ENCODE measurements at regions not wholly inside any gene's neighbourhood (a gene's known extent, or its start where the extent isn't known, plus 50 kb on each side); places are given as distances from the start of the nearest gene placed in this dataset.

DNA sequence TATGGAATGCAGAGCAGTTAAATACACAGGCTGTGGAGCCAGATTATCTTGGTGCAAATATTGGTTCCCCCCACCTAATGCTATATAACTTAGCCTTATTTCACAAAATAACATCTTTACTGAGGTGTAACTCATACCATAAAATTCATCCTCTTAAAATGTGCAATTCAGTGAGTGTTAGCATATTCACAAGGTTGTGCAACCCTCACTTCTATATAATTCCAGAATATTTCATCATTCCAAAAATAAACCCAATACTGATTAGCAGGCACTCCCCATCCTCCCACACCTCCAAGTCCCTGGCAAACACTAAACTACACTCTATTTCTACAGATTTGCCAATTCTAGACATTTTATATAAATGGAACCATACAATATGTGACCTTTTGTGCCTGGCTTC is 116.3 kb upstream of the CNTN1 start:
- no peak for DNase-seq
- H3K4me1 Mint-ChIP-seq: no peaks in the 10 kb centered on the region

DNA sequence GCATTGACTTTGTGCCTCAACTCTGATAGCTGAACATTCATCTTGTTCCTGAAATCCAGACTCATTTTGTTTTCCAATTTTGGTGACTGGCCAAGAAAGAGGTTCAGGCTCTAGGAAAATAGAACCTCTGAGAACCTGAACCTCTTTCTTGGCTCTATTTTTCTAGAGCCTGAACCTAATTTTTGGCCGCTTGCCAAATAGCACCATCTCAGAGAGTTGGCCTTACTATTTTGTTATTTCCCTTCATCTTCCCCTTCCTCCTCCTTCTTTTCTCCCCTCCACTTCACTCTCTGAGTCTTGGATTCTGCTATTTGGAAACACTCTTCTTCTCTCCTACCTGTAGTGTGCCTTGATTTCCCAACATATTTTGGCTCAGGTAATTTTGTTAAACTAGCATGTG is 114.4 kb upstream of the CNTN1 start:
- H3K4me3 Mint-ChIP-seq: no peak overlapping the region
- H3K27me3 Mint-ChIP-seq: no peaks in the 10 kb centered on the region
- no peak for DNase-seq
- H3K36me3 Mint-ChIP-seq: no peaks in the 10 kb centered on the region
- H3K9me3 Mint-ChIP-seq: peaks cover 8% of the 10 kb centered on the region
- H3K4me1 Mint-ChIP-seq: no peaks in the 10 kb centered on the region
- H3K27ac Mint-ChIP-seq: no peak overlapping the region

More for the DNA sequence above, 116.3 kb upstream of the CNTN1 start:
- no peak overlapping the region for H3K4me3 Mint-ChIP-seq
- H3K36me3 Mint-ChIP-seq: no peaks in the 10 kb centered on the region
- H3K27ac Mint-ChIP-seq: no peak overlapping the region
- peaks cover 3% of the 10 kb centered on the region for H3K9me3 Mint-ChIP-seq
- H3K27me3 Mint-ChIP-seq: no peaks in the 10 kb centered on the region

DNA sequence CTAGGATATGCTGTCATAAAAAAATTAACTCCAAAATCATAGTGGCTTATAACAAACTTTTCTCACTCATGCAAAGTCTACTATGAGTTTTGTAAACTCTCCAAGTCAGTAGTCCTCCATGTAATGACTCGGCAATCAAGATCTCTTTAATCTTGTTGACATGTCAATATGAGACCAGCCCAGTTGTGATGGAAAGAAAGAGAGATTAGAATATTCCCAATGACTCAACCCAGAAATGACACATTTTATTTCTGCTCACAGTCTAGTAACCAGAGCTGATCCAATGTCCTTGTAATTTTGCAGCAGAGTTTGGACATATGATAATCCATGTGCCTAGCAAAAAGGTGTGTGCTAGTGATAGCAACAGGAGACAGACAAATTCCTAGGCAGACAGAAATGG is 112.6 kb upstream of the CNTN1 start:
- no peak for DNase-seq
- H3K9me3 Mint-ChIP-seq: peaks cover 8% of the 10 kb centered on the region
- H3K36me3 Mint-ChIP-seq: no peaks in the 10 kb centered on the region
- no peak overlapping the region for H3K4me3 Mint-ChIP-seq
- no peaks in the 10 kb centered on the region for H3K4me1 Mint-ChIP-seq
- no peak overlapping the region for H3K27ac Mint-ChIP-seq
- no peaks in the 10 kb centered on the region for H3K27me3 Mint-ChIP-seq

DNA sequence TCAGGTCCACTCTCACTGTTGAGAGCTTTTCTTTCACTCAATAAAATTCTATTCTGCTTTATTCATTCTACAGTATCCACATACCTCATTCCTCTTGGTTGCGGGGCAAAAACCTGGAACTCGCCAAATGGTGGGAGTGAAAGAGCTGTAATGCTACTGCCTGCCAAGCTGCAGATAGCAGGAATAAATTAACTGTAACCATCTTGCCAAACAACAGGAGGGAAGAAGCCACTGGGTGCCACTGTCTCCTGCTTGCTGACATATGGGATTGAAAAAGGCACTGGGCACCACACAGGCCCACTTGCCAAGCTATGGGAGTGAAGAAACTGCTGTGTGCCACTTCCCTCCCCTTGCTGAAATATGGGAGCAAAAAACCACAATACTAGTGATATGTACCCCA is 111.9 kb upstream of the CNTN1 start:
- H3K4me3 Mint-ChIP-seq: no peak overlapping the region
- H3K27ac Mint-ChIP-seq: no peak overlapping the region
- H3K9me3 Mint-ChIP-seq: peaks cover 8% of the 10 kb centered on the region
- H3K27me3 Mint-ChIP-seq: no peaks in the 10 kb centered on the region
- no peaks in the 10 kb centered on the region for H3K4me1 Mint-ChIP-seq
- no peaks in the 10 kb centered on the region for H3K36me3 Mint-ChIP-seq
- DNase-seq: no peak

DNA sequence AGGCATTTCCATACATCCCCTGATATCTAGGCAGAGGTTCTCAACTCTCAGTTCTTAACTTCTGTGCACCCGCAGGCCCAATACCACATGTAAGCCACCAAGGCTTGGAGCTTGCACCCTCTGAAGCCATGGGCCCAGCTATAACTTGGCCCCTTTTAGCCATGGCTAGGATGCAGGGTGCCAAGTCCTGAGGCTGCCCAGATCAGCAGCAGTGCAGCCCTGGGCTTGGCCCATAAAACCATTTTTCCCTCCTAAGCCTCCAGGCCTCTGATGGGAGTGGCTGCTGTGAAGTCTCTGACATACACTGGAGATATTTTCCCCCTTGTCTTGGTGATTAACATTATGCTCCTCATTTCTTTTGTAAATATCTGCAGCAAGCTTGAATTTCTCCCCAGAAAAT is 110.3 kb upstream of the CNTN1 start:
- peaks cover 8% of the 10 kb centered on the region for H3K9me3 Mint-ChIP-seq
- DNase-seq: no peak
- no peak overlapping the region for H3K4me3 Mint-ChIP-seq
- H3K27me3 Mint-ChIP-seq: no peaks in the 10 kb centered on the region
- no peak overlapping the region for H3K27ac Mint-ChIP-seq
- no peaks in the 10 kb centered on the region for H3K36me3 Mint-ChIP-seq
- no peaks in the 10 kb centered on the region for H3K4me1 Mint-ChIP-seq

DNA sequence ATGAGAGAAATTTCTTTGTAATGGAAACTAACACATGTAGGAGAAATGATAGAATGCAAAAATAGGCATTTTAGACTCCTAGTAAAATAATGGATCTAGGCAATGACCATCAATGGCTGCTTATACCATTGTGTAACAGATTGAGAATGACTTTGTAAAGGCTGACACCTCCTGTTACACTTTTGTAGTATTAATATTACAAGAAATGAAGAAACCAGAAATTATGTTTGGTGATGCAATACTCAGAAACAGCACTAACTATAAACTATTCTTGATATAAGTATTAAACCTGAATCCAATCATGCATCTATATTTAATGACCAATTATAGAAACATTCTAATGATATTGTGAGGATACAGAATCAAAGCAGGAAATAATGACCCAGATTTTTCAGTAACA is 108.5 kb upstream of the CNTN1 start:
- Mint-ChIP-seq H3K27ac (no peak overlapping the region), H3K9me3 (peaks cover 8% of the 10 kb centered on the region), H3K36me3 (no peaks in the 10 kb centered on the region), H3K4me3 (no peak overlapping the region), H3K4me1 (no peaks in the 10 kb centered on the region), H3K27me3 (no peaks in the 10 kb centered on the region)
- DNase-seq: no peak

DNA sequence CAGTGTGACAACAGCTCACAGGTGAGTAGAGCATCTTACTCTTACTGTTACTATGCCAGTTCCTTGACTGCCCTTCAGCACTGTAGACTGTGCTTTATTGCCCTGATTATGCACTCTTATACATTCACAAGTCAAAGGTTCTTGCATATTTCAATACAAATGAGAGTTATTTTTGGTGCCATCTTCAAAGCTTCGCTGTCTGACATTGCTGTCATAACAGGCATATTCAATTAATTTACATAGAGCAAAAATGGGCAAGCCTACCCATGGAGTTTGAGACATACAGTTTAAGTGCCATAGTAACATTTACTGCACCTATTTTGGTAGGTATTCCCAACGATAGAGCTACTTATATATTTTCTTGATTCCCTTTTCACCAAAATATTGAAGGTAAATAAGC is 107.5 kb upstream of the CNTN1 start:
- no peak overlapping the region for H3K4me3 Mint-ChIP-seq
- DNase-seq: no peak
- no peaks in the 10 kb centered on the region for H3K27me3 Mint-ChIP-seq
- H3K36me3 Mint-ChIP-seq: no peaks in the 10 kb centered on the region
- H3K4me1 Mint-ChIP-seq: no peaks in the 10 kb centered on the region
- H3K27ac Mint-ChIP-seq: no peak overlapping the region
- peaks cover 14% of the 10 kb centered on the region for H3K9me3 Mint-ChIP-seq

DNA sequence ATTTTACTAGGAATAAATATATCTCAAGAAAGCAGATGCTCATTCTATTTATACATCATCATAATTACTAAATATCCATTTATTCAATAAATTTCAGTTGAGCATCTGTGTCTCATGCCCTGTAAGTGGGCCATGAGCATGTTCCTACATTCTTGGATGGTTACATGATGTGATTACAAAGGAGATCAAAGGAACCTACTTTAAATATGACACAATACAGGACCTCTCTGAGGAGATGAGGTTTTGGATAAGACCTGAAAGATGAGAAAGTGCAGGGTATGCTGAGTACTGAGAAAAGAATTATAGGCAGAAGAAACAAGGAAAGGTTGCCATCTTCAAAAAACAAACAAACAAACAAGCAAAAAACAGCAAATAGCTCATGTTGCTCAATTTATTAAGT is 105.4 kb upstream of the CNTN1 start:
- Mint-ChIP-seq H3K9me3 (peaks cover 12% of the 10 kb centered on the region), H3K36me3 (no peaks in the 10 kb centered on the region), H3K4me1 (no peaks in the 10 kb centered on the region), H3K4me3 (no peak overlapping the region), H3K27me3 (no peaks in the 10 kb centered on the region), H3K27ac (no peak overlapping the region)
- DNase-seq: no peak

DNA sequence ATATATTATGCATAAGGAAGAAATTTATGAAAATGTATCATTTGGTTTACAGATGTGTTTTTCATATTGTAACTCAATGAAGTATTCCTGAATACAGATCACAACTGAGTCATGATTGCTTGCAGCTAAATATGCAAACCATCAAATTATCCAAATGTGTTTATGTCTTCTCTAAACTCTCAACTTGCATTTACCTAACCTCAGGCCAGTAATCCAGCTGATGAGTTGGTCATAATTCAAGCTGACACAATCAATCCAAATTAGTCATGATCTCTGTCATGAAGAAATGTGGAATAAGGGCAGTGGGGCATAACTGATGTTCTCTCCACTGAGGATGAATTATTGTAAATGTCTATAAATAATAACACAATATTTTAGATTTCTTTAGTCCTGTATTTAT is 104.8 kb upstream of the CNTN1 start:
- Mint-ChIP-seq H3K36me3 (no peaks in the 10 kb centered on the region), H3K27me3 (no peaks in the 10 kb centered on the region), H3K9me3 (peaks cover 8% of the 10 kb centered on the region), H3K27ac (no peak overlapping the region), H3K4me3 (no peak overlapping the region), H3K4me1 (no peaks in the 10 kb centered on the region)
- no peak for DNase-seq

DNA sequence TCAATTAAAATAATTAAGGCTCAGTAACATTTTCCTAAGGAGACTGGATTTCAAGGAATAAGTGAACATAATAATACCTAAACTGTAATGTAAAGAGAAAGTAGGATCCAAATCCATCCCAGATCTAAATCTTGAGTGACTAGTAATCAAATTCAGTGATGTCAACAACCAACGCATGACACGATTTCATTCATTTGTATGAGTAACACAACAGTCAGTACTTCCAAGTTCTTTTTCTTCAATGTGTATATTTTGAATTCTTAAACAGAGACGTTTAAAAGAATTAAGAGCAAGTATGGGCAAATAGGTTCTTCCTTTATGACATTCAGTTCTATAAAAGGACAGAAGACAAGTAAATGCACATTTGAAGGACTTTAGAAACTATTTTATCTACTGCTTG is 104.3 kb upstream of the CNTN1 start:
- no peaks in the 10 kb centered on the region for H3K27me3 Mint-ChIP-seq
- H3K27ac Mint-ChIP-seq: no peak overlapping the region
- H3K4me1 Mint-ChIP-seq: no peaks in the 10 kb centered on the region
- H3K36me3 Mint-ChIP-seq: no peaks in the 10 kb centered on the region
- peaks cover 7% of the 10 kb centered on the region for H3K9me3 Mint-ChIP-seq
- no peak for DNase-seq
- H3K4me3 Mint-ChIP-seq: no peak overlapping the region

DNA sequence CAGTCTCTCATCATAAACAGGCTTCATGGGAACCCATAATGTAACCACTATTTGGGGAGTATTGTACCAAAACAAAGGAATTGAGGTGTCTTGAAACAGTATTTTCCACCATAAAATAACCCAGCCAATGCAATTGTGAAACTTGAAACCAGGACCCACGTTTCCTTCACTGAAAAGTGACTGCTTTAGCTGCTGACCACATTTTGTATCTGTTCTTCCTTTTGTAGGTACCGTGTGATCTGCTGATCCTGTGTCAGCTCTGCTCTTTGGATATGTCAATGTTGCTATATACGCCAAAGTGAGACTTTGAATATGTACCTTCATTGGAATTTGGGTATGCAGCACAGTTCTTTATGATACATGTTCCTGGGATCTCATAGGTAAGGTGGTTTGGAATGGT is 95.1 kb upstream of the CNTN1 start:
- peaks cover 5% of the 10 kb centered on the region for H3K9me3 Mint-ChIP-seq
- H3K27ac Mint-ChIP-seq: no peak overlapping the region
- H3K27me3 Mint-ChIP-seq: no peaks in the 10 kb centered on the region
- no peaks in the 10 kb centered on the region for H3K4me1 Mint-ChIP-seq
- H3K4me3 Mint-ChIP-seq: no peak overlapping the region
- no peaks in the 10 kb centered on the region for H3K36me3 Mint-ChIP-seq
- DNase-seq: no peak

DNA sequence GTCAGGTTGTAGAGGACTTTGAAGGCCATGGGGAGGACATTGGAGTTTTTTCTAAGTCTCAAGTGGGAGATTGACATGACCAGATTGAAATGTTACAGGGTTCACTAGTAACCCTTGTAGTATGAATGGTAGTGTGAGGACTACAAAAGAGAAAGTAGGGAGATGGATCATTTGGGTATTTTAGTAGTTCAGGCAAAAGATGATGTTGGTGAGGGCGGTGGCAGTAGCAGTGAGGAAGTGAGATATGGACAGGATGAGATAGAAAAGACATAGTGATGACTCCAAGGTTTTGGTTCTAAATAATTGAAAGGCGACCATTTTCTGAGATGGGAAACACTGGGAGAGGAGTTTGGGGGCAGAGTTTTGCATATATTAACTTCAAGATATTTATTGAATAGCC is 94.2 kb upstream of the CNTN1 start:
- H3K9me3 Mint-ChIP-seq: peaks cover 5% of the 10 kb centered on the region
- H3K36me3 Mint-ChIP-seq: no peaks in the 10 kb centered on the region
- no peaks in the 10 kb centered on the region for H3K4me1 Mint-ChIP-seq
- no peaks in the 10 kb centered on the region for H3K27me3 Mint-ChIP-seq
- DNase-seq: no peak
- H3K4me3 Mint-ChIP-seq: no peak overlapping the region
- no peak overlapping the region for H3K27ac Mint-ChIP-seq

DNA sequence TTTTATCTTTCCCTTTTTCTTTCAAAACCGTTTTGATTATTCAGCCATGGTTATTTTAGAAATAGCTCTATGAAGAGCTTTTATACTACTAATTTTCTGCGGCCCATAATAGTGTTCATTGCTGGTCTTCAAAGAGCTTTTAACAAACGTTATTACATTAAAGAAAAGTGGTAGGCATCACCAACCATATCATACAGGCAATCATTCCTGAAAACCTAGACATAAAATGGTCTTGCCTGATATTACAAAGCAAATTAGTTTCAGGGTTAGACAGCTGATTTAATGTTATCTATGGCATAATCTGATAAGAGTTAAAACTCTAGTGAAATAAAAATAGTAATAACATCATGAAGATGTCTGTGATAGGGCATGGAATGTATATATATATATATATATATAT is 89.7 kb upstream of the CNTN1 start:
- no peak for DNase-seq

DNA sequence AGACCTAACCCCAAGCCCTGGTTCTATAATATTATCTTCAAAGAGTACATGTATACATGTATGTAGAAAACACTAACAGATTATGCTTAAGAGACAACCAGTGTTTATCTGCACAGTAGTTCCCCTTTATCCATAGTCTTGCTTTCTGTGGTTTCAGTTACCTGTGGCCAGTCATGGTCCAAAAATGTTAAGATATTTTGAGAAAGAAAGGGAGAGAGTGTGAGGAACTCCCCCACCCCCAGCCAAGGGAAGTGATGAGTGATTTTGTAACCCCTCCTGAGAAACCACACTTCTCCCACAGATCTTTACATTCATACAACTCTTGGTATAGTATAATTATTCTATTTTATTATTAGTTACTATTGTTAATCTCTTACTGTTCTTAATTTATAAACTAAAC is 77.3 kb upstream of the CNTN1 start:
- Mint-ChIP-seq H3K4me1 (peaks cover 1% of the 10 kb centered on the region), H3K27ac (no peak overlapping the region), H3K36me3 (no peaks in the 10 kb centered on the region), H3K4me3 (no peak overlapping the region), H3K27me3 (no peaks in the 10 kb centered on the region), H3K9me3 (peaks cover 4% of the 10 kb centered on the region)
- no peak for DNase-seq

More for the DNA sequence above, 89.7 kb upstream of the CNTN1 start:
- peaks cover 5% of the 10 kb centered on the region for H3K9me3 Mint-ChIP-seq
- H3K36me3 Mint-ChIP-seq: no peaks in the 10 kb centered on the region
- H3K4me3 Mint-ChIP-seq: no peak overlapping the region
- no peaks in the 10 kb centered on the region for H3K4me1 Mint-ChIP-seq
- no peaks in the 10 kb centered on the region for H3K27me3 Mint-ChIP-seq
- no peak overlapping the region for H3K27ac Mint-ChIP-seq

DNA sequence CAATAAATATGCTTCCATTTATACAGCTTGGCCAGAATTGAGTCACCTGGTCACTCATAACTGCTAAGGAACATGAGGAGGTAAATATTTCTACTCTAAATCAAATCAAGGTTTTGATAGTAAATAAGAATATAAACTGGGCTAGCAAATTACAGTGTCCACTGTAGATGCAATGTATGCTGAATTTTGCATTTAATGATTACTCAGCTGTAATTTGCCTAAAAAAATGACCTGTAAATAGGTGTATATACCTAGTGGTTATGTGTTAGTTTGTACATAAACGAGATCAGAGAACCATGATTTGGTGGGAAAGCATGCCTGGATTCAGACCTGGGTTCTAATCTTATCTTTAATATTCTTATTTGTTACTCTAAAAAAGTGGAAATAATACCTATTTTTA is 76.6 kb upstream of the CNTN1 start:
- Mint-ChIP-seq H3K4me1 (peaks cover 1% of the 10 kb centered on the region), H3K9me3 (peaks cover 3% of the 10 kb centered on the region), H3K27ac (no peak overlapping the region), H3K4me3 (no peak overlapping the region), H3K36me3 (no peaks in the 10 kb centered on the region), H3K27me3 (no peaks in the 10 kb centered on the region)
- DNase-seq: no peak

DNA sequence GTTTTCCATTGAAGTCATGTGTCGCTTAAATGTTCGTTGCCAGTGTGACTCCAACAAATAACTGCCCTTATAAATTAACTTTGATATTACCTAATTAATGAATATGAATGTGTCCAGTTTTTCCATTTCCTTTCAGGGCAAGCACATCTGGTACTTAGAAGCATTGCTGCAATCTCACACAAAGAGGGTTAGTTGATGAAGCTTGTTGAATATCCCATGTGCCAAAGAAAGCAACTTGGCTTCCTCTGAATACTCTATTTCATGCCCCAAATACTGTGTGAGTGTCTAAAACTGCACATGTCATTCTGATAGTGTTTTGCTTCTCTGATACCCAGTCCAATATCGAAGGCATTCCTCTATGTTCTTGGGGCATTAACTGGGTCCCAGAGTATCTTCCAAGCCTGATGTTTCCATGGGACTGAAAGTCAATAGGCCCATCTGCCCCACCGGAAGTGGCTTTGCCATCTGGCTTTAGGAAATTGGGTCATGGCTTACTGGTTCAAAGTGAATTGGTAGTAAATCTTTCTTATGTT is 75.8 kb upstream of the CNTN1 start:
- no peak overlapping the region for H3K4me3 Mint-ChIP-seq
- H3K27ac Mint-ChIP-seq: no peak overlapping the region
- H3K9me3 Mint-ChIP-seq: no peaks in the 10 kb centered on the region
- H3K27me3 Mint-ChIP-seq: no peaks in the 10 kb centered on the region
- no peak for DNase-seq
- peaks cover 1% of the 10 kb centered on the region for H3K4me1 Mint-ChIP-seq
- H3K36me3 Mint-ChIP-seq: no peaks in the 10 kb centered on the region

DNA sequence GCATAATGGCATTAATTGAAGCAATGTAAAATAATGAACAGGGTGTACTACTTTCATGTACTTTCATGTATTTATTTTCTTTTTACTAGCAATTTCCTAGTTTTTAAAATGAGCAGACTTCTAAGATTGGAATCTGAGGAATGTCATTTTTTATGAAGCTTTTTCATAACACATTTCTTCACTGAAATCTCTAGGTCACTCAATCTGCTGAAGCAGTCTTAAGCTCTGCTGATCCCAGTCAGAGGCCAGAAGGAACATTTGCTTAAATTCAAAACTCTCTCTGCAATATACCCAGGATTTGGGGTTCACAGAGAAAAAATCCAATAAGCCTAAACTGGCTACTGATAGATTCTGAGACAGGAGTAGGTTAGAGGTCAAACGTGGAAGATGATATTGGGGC is 73.6 kb upstream of the CNTN1 start:
- Mint-ChIP-seq H3K4me1 (peaks cover 1% of the 10 kb centered on the region), H3K9me3 (no peaks in the 10 kb centered on the region), H3K27ac (no peak overlapping the region), H3K27me3 (no peaks in the 10 kb centered on the region), H3K4me3 (no peak overlapping the region), H3K36me3 (no peaks in the 10 kb centered on the region)
- DNase-seq: no peak

All from activated naive CD8-positive, alpha-beta T cell treated with anti-CD3 and anti-CD28 coated beads for 36 hours (primary cell).